ENCODE measurements at regions not wholly inside any gene's neighbourhood (a gene's known extent, or its start where the extent isn't known, plus 50 kb on each side); places are given as distances from the start of the nearest gene placed in this dataset.
"Not testable (repeated sequence)": the region's sequence is repeated elsewhere in the genome, so short reads cannot be mapped to it uniquely, and the experiment has no call there.

GRCh38 chr14:106745016-106745767 lies 1218.8 kb downstream of the TMEM121 start:
- not testable (repeated sequence) for TF ChIP-seq EZH2 (IDR thresholded peaks at IDR 0.05; ENCODE audit: insufficient read depth, poor library complexity, severe bottlenecking); EZH2phosphoT487 (IDR thresholded peaks at IDR 0.05; ENCODE audit: insufficient read depth, low read depth)
